ENCODE measurements at regions not wholly inside any gene's neighbourhood (a gene's known extent, or its start where the extent isn't known, plus 50 kb on each side); places are given as distances from the start of the nearest gene placed in this dataset.

- TF ChIP-seq, protein P1, sequence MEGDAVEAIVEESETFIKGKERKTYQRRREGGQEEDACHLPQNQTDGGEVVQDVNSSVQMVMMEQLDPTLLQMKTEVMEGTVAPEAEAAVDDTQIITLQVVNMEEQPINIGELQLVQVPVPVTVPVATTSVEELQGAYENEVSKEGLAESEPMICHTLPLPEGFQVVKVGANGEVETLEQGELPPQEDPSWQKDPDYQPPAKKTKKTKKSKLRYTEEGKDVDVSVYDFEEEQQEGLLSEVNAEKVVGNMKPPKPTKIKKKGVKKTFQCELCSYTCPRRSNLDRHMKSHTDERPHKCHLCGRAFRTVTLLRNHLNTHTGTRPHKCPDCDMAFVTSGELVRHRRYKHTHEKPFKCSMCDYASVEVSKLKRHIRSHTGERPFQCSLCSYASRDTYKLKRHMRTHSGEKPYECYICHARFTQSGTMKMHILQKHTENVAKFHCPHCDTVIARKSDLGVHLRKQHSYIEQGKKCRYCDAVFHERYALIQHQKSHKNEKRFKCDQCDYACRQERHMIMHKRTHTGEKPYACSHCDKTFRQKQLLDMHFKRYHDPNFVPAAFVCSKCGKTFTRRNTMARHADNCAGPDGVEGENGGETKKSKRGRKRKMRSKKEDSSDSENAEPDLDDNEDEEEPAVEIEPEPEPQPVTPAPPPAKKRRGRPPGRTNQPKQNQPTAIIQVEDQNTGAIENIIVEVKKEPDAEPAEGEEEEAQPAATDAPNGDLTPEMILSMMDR (IDR thresholded peaks at IDR 0.05): no peak
- no peak for TF ChIP-seq EZH2 (IDR thresholded peaks at IDR 0.05; ENCODE audit: borderline replicate concordance, insufficient read depth, low read depth, low read length, poor library complexity, severe bottlenecking)
Observed at GRCh38 chr13:56459286-56459685, 681.4 kb upstream of the PRR20A start.

All from B cell (primary cell).